GM12864 (cell line): ENCODE measurements at regions not wholly inside any gene's neighbourhood (a gene's known extent, or its start where the extent isn't known, plus 50 kb on each side); places are given as distances from the start of the nearest gene placed in this dataset.

Experiments
- DNase-seq: peaks from one replicate; pipeline ENCODE4 v3.0.0-alpha.2; 2011; ENCODE audit warnings: low read depth
- H3K4me3 ChIP-seq: 2 replicates; pipeline ENCODE4 v1.5.1; 2011; ENCODE audit warnings: mild to moderate bottlenecking, low read depth, low read length, control low read depth
- TF ChIP-seq, protein P1 (sequence below): IDR thresholded peaks from 2 replicates; pipeline ENCODE4 v1.5.1; 2011; ENCODE audit warnings: low read depth, mild to moderate bottlenecking, moderate library complexity, low read length, control low read depth, inconsistent platforms; ENCODE audit errors: missing control alignments

DNA sequence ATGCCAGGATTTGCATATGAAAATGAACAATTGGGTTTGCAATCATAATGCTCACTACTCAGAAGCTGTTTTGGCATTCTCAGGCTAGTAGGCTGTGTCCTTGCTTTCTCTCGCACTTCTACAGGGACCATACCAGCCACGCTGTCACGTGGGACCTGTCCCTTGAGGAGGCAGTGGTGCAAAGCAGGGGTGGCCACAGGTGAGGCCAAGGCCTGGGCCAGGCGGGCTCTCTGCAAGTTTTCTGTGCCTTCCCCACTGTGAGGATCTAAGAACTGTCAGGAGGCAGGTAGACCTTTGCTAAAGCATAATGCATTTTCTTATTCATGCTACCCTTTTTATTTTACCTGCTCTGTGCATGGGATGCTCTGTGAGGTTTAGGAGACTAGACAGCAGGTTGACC lies 89.4 kb upstream of the IRS2 start:
- DNase-seq = no peak
- no peak overlapping the region for H3K4me3 ChIP-seq
- TF ChIP-seq, protein P1, sequence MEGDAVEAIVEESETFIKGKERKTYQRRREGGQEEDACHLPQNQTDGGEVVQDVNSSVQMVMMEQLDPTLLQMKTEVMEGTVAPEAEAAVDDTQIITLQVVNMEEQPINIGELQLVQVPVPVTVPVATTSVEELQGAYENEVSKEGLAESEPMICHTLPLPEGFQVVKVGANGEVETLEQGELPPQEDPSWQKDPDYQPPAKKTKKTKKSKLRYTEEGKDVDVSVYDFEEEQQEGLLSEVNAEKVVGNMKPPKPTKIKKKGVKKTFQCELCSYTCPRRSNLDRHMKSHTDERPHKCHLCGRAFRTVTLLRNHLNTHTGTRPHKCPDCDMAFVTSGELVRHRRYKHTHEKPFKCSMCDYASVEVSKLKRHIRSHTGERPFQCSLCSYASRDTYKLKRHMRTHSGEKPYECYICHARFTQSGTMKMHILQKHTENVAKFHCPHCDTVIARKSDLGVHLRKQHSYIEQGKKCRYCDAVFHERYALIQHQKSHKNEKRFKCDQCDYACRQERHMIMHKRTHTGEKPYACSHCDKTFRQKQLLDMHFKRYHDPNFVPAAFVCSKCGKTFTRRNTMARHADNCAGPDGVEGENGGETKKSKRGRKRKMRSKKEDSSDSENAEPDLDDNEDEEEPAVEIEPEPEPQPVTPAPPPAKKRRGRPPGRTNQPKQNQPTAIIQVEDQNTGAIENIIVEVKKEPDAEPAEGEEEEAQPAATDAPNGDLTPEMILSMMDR = no peak

DNA sequence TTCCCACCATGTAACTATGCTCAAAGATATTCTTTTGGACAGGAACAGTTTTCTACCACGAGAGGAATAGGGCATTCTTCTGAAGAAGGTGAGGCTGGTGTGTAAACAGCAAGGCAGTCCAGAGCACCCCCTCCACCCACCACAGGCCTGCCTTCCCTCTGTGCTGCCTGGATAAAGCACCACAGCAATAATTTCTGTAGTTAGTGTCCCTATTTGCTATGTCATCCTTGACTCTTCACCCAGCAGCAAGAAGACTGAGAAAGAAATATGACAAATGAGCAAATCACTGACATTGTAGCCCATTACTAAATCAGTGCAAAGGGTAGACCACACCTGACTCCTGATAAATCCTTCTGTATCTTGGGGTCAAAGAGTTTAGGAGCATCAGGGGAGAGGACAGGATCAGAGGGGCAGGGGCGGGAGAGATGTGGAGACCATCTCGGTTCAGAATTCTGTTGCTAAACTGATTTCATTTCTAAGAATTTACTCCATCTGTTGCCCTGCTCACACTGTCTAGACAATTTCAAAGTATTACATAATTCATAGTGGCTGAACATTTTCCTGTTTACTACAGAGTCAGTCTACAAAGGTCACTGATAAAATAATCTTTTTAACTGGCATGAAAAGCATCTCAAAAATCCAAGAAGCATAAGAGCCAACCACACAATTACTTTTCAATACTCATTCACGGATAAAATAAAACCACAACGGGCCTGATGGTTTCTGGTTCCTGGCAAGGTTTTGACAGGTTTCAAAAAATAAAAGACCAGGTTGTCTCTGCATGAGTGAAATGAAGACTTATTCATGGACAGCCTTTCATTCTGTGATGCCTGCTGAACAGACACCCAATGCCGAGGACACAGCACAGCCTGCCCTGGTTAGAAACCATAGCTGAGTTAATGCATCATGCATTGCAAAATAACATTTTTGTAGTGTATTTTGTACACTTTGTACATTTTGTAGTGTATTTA lies 88.4 kb upstream of the IRS2 start:
- no peak overlapping the region for H3K4me3 ChIP-seq
- TF ChIP-seq, protein P1 = no peak
- no peak for DNase-seq

DNA sequence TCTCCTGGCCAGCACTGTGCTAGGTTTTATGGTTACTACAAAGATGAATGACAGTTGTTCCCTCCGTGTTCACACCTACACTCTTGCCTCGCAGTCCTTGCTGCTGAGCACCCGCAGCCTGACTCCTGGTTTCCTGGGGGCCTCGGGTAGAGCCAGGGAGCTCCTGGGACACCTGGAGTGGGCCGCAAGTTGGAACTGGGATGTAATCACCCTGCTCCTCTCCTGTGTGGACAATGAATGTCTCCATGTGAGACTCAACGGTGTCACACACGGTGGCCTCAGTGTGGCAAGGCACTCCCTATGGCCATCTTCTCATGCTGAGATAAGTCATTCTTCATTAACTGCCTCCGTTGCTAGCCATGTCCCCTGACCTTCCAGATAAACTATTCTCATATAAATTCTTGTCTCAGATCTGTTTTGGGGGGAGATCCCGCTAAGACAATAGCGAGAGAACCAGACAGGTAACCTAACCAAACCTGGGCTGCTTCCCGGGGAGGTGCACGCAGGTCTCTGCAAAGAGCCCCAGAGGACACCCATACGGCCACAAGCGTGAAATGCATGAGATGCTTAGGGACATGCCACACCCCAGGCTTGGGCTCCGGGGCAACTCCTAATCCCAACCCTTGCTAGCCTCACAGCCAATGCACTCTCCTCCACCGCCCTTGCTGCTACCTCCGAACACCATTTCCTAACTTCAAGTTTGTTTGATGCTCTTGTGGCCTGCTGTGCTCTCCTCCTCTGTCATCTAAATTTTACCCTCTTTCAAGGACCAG lies 87.2 kb upstream of the IRS2 start:
- TF ChIP-seq, protein P1 = no peak
- no peak overlapping the region for H3K4me3 ChIP-seq
- no peak for DNase-seq

DNA sequence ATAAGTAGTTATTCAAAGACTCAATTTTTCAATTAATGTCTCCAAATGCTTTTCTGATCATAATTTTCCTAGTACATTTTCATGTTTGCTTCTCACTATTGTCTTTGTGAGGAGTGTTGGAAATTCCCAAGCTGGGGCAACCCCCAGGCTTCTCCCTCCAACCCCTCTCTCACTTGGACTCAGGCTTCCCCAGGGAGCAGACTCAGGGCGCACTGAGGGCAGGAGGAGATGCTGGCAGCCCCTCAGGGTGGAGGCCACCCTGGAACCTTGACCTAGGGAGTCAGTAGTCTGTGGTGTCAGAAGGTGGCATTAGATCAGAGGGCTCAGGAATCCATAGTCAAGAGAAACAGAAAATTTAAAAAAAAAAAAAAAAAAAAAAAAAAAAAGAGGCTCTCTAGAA lies 86.5 kb upstream of the IRS2 start:
- no peak overlapping the region for H3K4me3 ChIP-seq
- no peak for DNase-seq
- TF ChIP-seq, protein P1 = no peak

DNA sequence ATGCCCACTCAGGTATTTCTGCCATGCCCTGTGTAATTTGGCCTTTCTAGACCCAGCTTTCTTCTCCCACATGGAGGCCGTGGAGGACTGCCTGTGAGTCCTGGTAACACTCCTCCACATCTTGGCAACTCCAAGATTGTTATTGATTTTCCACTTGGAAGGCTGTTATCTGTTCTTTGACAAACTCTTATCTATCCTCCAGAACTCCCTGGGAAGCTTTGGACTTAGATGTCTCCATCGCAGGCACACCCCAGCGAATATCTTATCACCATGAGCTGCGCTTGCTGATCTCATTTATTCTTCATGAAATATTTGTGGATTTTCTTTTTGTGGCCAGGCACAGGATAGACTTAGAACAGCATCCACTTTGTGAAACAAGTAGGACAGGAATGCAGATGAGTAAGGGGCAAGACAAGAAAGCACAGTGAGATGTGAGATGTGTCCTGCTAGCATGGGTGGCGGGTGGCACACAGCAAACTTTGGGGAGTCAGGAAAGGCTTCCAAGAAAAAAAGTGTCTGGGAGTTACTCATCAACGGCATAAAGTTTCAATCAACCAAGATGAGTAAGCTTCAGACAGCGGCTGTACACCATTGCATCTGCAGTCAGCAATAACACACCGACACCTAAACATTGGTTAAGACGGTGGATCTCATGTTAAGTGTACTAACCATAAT lies 84.5 kb upstream of the IRS2 start:
- DNase-seq = no peak
- no peak overlapping the region for H3K4me3 ChIP-seq
- TF ChIP-seq, protein P1 = no peak

DNA sequence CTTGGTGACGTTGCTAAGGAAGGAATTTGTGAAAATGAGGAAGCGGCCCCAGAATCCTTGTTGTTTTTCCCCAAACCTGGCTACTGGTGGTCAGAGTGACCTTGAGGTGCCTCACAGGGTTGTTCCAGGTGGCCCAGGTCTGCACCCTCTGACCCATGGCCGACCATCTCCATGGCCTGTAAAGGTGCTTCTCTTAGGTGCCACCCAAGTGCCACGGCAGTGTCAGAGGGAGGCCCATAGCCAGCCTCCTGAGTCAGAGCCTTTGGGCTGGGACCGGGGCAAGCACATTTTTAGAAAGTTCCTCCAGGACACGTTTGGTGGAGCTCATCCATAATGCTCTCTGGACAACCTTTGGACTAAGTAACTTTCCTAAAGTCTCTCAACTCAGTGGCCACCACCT lies 83.9 kb upstream of the IRS2 start:
- no peak for DNase-seq
- TF ChIP-seq, protein P1 = no peak
- H3K4me3 ChIP-seq = no peak overlapping the region
